HT1080 (cell line): ENCODE measurements at regions not wholly inside any gene's neighbourhood (a gene's known extent, or its start where the extent isn't known, plus 50 kb on each side); places are given as distances from the start of the nearest gene placed in this dataset.

Experiments
- DNase-seq: peaks from one replicate; pipeline ENCODE4 v3.0.0-alpha.2; 2015; ENCODE audit warnings: low read depth

DNA sequence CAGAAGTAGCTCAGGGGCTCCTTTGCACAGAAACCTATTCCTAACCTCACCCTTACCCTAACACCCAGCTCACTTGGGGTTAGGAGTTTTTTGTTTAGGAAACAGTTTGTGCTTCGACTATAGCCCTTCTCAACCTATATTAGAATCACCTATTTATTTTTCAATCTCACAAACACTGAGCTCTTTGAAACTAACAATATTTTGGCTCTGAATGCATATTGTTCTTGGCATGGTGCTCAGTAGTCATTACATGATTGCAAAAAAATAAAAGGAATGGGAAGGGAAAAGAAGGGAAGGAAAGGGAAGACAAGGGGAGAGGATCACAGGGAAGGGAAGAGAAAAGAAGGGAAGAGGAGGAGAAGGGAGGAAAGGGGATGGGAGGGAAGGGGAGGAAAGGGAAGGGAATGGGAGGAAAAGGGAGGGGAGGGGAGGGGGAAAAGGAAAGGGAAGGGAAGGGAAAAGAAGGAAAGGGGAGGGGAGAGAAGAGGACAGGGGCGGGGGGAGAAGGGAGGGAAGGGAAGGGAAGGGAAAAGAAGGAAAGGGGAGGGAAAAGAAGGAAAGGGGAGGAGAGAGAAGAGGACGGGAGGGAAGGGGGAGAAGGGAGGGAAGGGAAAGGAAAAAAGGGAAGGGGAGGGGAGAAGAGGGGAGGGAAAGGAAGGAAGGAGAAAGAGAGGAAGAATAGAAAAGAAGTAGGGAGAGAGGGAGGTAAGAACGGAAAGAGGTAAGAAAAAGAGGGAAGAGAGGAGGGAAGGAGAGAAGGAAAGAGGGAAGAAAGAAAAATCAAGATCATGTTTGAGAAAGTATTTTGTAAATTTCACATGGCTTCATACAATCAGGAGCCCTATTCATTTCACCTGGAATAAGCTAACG is 484.1 kb upstream of the NFIA start:
- no peak for DNase-seq

GRCh38 chr1:60596791-60597750 is 485.3 kb upstream of the NFIA start:
- peak; percentile 66 for DNase-seq

GRCh38 chr1:60591583-60591982 is 490.8 kb upstream of the NFIA start:
- no peak for DNase-seq

GRCh38 chr1:60589916-60590315 is 492.4 kb upstream of the NFIA start:
- no peak for DNase-seq

- DNase-seq: no peak
Observed at GRCh38 chr1:60589046-60589748, 493.2 kb upstream of the NFIA start.

GRCh38 chr1:60584371-60584770 is 498.0 kb upstream of the NFIA start:
- DNase-seq: no peak

- no peak for DNase-seq
Observed at GRCh38 chr1:60583696-60584095, 498.7 kb upstream of the NFIA start.

DNA sequence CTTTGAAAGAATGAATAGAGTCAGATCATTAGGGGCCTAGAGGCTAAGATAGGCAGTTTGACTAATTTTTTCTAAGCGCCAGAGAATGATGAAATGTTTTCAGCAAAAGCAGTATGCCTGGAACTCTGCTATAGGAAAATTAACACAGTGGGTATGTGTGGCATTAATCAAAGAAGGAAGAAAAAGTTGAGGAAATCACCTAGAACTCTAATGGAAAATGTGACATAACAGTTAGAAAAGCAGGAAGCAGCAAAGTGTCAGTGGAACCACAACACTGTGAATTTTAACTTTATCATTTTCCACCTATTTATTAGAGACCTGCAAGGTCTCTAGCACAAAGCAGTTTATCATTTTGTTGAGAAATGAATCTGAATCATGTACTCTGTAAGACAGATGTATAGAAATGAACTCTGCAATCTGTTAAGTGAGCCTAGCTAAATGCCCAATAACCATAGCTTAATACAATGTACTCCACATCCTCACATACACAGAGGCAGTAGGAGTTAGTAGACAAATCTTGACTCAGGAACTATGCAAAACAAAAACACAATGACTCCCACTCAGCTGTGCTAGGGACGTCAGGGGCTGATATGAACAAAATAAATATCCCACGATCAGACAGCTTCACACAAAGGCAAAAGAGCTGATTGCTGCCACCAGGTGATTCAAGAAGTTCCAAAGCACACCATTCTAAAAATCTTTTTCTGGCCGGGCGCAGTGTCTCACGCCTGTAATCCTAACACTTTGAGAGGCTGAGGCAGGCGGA is 500.7 kb upstream of the NFIA start:
- DNase-seq: no peak

- no peak for DNase-seq
Observed at GRCh38 chr1:60577029-60577428, 503.5 kb upstream of the C1orf87 start.

- DNase-seq: no peak
Observed at GRCh38 chr1:60575326-60575977, 501.9 kb upstream of the C1orf87 start.

- peak; percentile 81 for DNase-seq
Observed at GRCh38 chr1:60573726-60574409, 500.3 kb upstream of the C1orf87 start.

DNA sequence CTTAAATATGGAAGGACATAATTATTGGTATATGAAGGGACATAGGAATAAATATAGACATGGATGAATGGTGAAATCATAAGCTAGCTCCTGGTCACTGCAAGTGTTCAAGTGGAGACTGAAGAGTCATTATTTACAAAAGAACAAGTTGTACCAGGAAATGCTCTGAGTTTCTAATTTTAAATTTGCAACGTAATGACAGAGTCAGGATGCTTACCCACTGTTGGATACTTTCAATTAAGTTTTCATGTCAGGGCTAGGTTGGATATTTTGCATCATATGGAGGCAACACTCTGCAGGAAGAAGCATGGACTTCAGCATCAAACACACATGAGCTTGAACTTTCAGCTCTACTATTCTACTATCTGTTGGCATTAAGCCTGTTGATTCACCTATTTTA is 499.6 kb upstream of the C1orf87 start:
- no peak for DNase-seq

DNA sequence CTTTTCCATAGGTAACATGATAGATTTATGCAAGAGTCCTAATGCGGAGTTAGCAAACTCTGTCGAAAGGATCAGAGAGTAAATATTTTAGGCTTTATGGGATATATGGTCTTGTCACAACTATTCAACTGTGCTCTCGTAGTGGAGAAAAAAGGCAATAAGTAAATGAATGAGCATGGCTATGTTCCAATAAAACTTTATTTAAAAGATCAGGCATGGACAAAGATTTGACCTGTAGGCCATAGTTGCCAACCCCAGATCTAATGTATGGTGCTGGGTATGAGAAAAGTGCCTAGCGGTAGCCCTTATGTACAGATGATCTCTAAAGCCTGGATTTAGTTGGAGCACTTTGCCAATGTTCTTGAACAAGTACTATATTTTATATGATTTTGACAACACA is 498.8 kb upstream of the C1orf87 start:
- no peak for DNase-seq

GRCh38 chr1:60571811-60572210 is 498.2 kb upstream of the C1orf87 start:
- peak; percentile 20 for DNase-seq

DNA sequence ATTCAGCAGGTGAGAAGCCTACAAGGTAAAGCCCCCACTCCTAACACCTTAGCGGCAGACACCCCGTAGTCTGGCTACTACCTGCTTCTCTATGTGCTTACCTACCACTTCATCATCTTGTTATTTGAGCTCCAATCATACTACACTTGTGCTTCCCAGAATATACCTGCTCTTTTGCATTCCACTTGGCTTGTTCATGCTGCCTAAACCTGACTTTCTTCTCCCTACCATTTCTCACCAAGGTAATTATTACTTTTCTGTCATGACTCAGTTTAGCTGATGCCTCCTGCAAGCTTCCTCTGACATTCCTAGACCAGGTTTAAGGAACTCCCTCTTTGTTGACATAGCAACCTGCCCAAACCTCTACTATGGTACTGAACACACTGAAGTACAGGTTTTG is 495.6 kb upstream of the C1orf87 start:
- no peak for DNase-seq

DNA sequence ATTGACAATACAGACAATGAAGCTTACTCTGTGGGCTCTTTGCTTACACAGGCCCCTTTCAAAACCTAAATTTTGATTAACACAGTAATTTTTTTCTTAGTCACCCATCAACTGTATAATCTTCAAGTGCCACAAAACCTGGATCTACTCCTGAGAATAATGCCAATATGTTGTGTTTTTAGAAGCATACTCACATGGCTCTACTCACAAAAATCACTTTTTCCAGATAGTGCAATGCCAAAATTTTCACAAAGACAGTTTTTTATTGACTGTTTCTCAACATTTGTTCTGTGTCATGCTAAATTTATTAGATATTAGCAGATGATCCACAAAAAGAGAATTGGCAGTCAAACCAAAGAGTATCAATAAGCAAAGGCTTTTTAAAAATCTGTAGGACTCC is 493.7 kb upstream of the C1orf87 start:
- no peak for DNase-seq

GRCh38 chr1:60564916-60565750 is 491.6 kb upstream of the C1orf87 start:
- DNase-seq: no peak

DNA sequence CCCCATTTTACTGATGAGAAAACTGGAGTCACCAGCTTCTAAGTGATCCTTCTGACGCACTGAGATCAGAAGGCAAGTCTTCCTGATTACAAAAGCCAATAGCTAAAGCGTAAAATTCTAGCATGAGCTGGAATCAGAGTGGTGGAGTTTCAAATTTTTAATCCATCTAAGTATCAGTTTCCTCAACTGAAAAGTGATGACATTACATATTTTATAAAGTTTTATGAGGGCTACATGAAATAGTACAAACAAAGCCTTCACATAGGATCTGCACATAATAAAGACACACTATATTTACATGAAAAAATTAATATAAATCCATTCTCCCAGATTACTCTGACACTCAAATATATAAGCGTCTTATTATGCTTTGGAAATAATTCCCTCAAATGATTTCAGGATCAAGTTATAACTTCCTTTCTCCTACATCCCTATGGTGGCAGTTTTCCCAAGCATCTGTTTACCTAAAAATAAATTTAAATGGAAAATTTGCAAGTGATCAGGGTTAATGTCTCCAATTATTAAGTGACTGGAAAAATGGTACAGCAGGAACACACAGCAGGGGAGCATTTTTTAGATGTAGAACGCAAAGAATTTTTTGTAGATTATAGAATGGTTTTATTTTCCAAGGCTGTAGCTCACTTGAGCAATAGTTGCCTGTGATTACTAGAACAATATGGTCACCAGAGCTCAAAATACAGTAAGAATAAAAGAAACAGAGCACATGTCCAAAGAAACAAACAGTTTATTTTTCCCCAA is 490.4 kb upstream of the C1orf87 start:
- no peak for DNase-seq
